Bronchial epithelial cell (primary cell): ENCODE measurements at regions not wholly inside any gene's neighbourhood (a gene's known extent, or its start where the extent isn't known, plus 50 kb on each side); places are given as distances from the start of the nearest gene placed in this dataset.

Experiments used
- DNase-seq: peaks from one replicate; pipeline ENCODE4 v3.0.0-alpha.2; 2010; ENCODE audit warnings: low read depth
- FAIRE-seq: peaks from 2 replicates; lab custom pipeline; 2011; peaks lifted over from hg19 to GRCh38; lab: Jason Lieb, UNC
- H3K27me3 ChIP-seq: 2 replicates; pipeline ENCODE4 v1.5.1; 2011; ENCODE audit warnings: low read length; ENCODE audit not compliant: control insufficient read depth, insufficient read depth
- H3K36me3 ChIP-seq: 2 replicates; pipeline ENCODE4 v1.5.1; 2011; ENCODE audit warnings: low read length; ENCODE audit not compliant: control insufficient read depth, insufficient read depth
- H3K4me3 ChIP-seq: 2 replicates; pipeline ENCODE4 v1.5.1; 2011; ENCODE audit warnings: mild to moderate bottlenecking, low read depth, low read length, control low read depth
- TF ChIP-seq, protein P1 (sequence below): IDR thresholded peaks from 2 replicates; pipeline ENCODE4 v1.5.1; 2011; ENCODE audit warnings: mild to moderate bottlenecking, moderate library complexity, low read length, control low read depth, inconsistent platforms; ENCODE audit not compliant: insufficient read depth, severe bottlenecking

DNA sequence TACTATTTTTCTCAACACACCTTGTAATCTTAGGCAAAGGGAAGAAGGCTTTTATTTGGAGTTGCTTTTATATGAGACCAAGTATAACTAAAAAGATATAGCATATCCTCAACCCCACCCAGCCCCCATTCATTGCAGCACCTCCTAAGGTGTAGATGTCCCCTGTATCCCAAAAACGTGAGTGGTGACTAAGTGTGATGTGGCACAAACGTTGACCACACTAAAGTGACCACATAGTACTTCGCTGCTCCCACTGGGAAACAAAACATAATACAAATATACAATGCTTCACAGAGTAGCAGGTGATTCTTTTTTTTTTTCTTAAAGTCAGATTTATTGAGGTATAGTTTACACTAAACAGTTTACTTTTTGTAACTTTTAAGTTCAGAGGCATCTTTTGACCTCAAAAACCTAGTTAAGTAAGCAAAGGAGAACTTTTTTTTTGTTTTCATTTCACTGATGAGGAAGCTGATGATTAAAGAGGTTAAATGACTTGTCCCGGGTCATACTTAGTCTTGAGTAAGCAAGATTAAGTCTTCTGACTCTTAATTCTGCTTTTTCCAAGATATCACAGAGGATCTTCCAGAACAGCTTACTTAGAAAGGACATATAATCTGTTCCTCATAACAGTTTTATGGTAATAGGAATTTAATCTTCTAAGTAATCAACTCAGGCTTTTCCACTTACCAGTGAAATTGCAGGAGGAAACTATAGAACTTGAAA lies 245.2 kb upstream of the PLEKHG7 start:
- no peaks in the 10 kb centered on the region for H3K36me3 ChIP-seq
- no peak for FAIRE-seq

DNA sequence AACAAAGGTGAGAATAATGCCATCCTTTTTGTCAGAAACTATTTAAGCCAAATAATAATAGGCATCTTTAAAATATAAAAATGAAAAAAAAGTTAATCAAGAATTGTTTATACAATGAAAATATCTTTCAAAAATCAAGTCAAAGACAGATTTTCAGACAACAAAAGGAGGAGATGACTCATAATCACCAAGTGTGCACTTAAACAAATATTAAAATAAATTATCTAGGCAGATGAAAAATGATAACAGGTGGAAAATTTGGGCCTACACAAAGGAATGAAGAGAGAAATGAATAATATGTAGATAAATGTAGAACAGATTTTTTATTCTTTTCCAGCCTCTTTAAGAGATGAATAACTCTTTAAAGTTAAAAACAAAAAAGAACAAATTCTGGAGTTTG lies 250.0 kb upstream of the PLEKHG7 start:
- Histone ChIP-seq H3K4me3 (no peak overlapping the region), H3K36me3 (no peaks in the 10 kb centered on the region), H3K27me3 (no peaks in the 10 kb centered on the region)
- TF ChIP-seq, protein P1, sequence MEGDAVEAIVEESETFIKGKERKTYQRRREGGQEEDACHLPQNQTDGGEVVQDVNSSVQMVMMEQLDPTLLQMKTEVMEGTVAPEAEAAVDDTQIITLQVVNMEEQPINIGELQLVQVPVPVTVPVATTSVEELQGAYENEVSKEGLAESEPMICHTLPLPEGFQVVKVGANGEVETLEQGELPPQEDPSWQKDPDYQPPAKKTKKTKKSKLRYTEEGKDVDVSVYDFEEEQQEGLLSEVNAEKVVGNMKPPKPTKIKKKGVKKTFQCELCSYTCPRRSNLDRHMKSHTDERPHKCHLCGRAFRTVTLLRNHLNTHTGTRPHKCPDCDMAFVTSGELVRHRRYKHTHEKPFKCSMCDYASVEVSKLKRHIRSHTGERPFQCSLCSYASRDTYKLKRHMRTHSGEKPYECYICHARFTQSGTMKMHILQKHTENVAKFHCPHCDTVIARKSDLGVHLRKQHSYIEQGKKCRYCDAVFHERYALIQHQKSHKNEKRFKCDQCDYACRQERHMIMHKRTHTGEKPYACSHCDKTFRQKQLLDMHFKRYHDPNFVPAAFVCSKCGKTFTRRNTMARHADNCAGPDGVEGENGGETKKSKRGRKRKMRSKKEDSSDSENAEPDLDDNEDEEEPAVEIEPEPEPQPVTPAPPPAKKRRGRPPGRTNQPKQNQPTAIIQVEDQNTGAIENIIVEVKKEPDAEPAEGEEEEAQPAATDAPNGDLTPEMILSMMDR, result no peak
- FAIRE-seq (no peak), DNase-seq (no peak)

More for the DNA sequence above, 245.2 kb upstream of the PLEKHG7 start:
- DNase-seq, result no peak
- TF ChIP-seq, protein P1, result no peak
- Histone ChIP-seq H3K4me3 (no peak overlapping the region), H3K27me3 (no peaks in the 10 kb centered on the region)

DNA sequence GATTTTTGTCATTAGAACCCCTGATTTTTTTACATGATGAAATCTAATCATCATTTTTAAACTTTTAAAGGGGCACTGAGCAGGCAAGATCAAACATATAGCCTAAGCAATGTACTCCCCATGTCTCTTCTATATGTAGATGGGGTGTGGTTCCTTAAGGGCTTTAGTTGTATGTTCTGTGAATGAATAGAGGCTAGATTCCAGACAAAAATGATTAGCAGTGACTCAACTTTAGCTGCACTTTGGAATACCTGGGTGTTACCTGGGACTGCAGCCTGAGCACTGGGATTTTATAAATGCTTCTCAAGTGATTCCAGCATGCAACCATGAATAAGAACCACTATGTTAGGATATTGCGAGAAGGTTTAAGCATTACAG lies 256.7 kb upstream of the PLEKHG7 start:
- TF ChIP-seq, protein P1, result no peak
- H3K36me3 ChIP-seq, result no peaks in the 10 kb centered on the region
- no peak overlapping the region for H3K4me3 ChIP-seq
- FAIRE-seq, result no peak
- DNase-seq, result peak; percentile 88
- H3K27me3 ChIP-seq, result no peaks in the 10 kb centered on the region

DNA sequence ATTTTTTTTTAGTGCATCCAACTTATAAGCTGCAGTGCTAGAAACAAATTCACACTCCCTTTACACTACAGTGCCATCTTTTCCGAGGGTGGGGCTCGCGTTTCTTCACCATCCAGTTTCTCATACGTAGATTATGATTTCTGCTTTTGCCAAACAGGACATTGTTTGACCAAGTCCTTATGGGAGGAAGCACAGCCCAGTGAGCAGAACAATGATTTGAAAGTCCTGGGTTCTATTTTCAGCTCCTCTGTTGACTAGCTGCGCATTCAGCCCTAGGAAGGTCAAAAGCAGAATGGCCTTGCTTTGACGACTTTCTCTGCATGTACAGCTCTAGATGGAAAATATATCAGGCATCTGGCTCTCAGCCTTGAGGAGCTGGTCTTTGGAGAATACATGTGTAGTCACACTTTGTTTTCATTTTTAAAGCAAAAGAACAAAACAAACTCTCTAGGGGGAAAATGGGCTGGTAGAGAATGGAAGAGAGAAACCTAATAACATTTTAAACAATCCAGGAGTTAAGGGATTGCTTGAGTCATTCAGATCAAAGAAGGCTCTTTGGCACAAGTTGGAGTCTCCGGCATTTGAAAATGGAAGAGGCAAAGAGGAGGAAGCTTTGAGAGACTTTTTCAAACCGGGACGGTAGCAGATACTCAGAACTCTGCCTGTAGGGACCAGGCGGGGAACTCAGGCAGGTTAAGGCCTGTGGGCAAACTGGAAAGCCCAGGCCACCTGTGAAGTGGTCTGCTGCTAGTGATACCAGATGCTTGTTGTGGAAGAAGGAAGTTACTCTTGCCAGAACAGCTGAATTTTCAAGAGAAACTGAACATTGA lies 257.3 kb upstream of the PLEKHG7 start:
- DNase-seq (peak; percentile 35), FAIRE-seq (no peak)
- Histone ChIP-seq H3K36me3 (no peaks in the 10 kb centered on the region), H3K27me3 (no peaks in the 10 kb centered on the region), H3K4me3 (no peak overlapping the region)
- TF ChIP-seq, protein P1, result no peak

DNA sequence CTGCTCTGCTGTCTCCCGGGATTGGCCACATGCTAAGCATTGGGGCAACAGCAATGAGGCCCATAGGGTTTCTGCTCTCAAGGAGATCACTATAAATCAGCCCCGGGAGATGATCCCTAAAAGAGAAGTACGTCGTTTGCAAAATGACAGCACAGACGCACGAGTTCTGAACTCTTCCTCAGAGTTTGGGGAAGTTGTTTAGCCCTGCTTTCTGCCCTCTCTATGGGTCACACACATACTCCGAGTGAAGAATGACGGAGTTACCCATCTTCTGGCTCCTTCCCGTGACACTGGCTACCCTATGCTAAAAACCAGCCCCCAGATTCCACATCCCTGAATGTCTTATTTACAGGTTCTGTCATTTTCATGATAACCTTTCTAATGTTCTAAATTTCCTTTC lies 258.0 kb upstream of the PLEKHG7 start:
- H3K36me3 ChIP-seq, result no peaks in the 10 kb centered on the region
- TF ChIP-seq, protein P1, result no peak
- no peak for FAIRE-seq
- H3K4me3 ChIP-seq, result no peak overlapping the region
- no peak for DNase-seq
- H3K27me3 ChIP-seq, result no peaks in the 10 kb centered on the region
